ENCODE measurements at regions not wholly inside any gene's neighbourhood (a gene's known extent, or its start where the extent isn't known, plus 50 kb on each side); places are given as distances from the start of the nearest gene placed in this dataset.

- no peaks in the 10 kb centered on the region for H3K9me3 ChIP-seq (ENCODE audit: insufficient read depth in 2 of 2, low read depth in 1 of 2, low read length in 1 of 2)
- H3K79me1 ChIP-seq (ENCODE audit: low read depth, low read length), result no peaks in the 10 kb centered on the region
- H3K27me3 ChIP-seq (replicated peaks in 1 of 4; ENCODE audit: control insufficient read depth in 3 of 4, extremely low read depth in 1 of 4, insufficient read depth in 3 of 4, low read length in 3 of 4), result peaks cover 0 to 1% (median 0%) of the 10 kb centered on the region in 4 experiments; a peak in 1 of 7 replicates
- WGBS, 2 experiments (ENCODE audit: extremely low coverage in 1 of 2, insufficient coverage in 1 of 2, insufficient read length in 1 of 2, insufficient replicate concordance in 2 of 2, low coverage in 1 of 2, low lambda C conversion rate in 2 of 2, missing lambda C conversion rate in 1 of 2), result 67% methylated on average over 1 of the region's 1 CpG; no CpG with 5 or more reads in 1 of the 2 experiments
- no peak overlapping the region for H3K18ac ChIP-seq (ENCODE audit: extremely low read depth, low read length)
- no peak overlapping the region for H4K5ac ChIP-seq (ENCODE audit: insufficient read length, low read depth, low read length)
- H4K20me1 ChIP-seq (replicated peaks in 1 of 2; ENCODE audit: control insufficient read depth in 1 of 2, insufficient read depth in 2 of 2, low read length in 2 of 2), result no peaks in the 10 kb centered on the region
- H3K36me3 ChIP-seq (ENCODE audit: control insufficient read depth in 2 of 4, insufficient read depth in 4 of 4, low read length in 3 of 4), result no peaks in the 10 kb centered on the region
- H4K91ac ChIP-seq (replicated peaks; ENCODE audit: insufficient read length, low read length), result no peak overlapping the region
- no peaks in the 10 kb centered on the region for H3K79me2 ChIP-seq (ENCODE audit: control insufficient read depth in 1 of 2, insufficient read depth in 2 of 2, low read length in 2 of 2)
- no peak for FAIRE-seq
- H2BK15ac ChIP-seq (ENCODE audit: low read length), result no peak overlapping the region
- H3K23ac ChIP-seq (ENCODE audit: insufficient read length), result no peak overlapping the region
- H3K27ac ChIP-seq (ENCODE audit: low read depth, low read length), result no peak overlapping the region
- no peak overlapping the region for H3K4me2 ChIP-seq (ENCODE audit: insufficient read depth in 1 of 2, low read depth in 2 of 2, low read length in 2 of 2)
- H3K56ac ChIP-seq (replicated peaks; ENCODE audit: insufficient read length, low read depth, low read length), result no peak overlapping the region
- no peaks in the 10 kb centered on the region for H3K23me2 ChIP-seq (ENCODE audit: low read depth, low read length)
- H3K9ac ChIP-seq (replicated peaks in 1 of 4; ENCODE audit: extremely low read depth in 1 of 4, low read depth in 3 of 4, low read length in 3 of 4), result no peak overlapping the region
- no peak overlapping the region for H2BK120ac ChIP-seq (replicated peaks; ENCODE audit: low read depth, low read length)
- no peak overlapping the region for H3K14ac ChIP-seq (ENCODE audit: insufficient read length)
- peaks cover 0 to 4% (median 1%) of the 10 kb centered on the region in 4 experiments; a peak in 2 of 7 replicates for H3K4me1 ChIP-seq (replicated peaks in 1 of 4; ENCODE audit: control insufficient read depth in 3 of 4, insufficient read depth in 4 of 4, low read length in 3 of 4)
- H2AFZ ChIP-seq (ENCODE audit: low read length), result no peak overlapping the region
- H3K4ac ChIP-seq (replicated peaks; ENCODE audit: insufficient read length, low read depth, low read length), result no peak overlapping the region
- ChIA-PET POLR2A (ENCODE audit: partially characterized antibody) (no interaction called here), CTCF (ENCODE audit: partially characterized antibody) (interaction anchor here (0.7 to 2.4 kb wide), 2 partner anchors 22 to 46 kb away, joined by 3 to 13 read pairs; no protein-coding TSS in a partner anchor)
- H3K4me3 ChIP-seq (ENCODE audit: extremely low read depth in 1 of 4, insufficient read depth in 2 of 4, low read depth in 3 of 4, low read length in 4 of 4), result no peak overlapping the region
- H2BK12ac ChIP-seq (ENCODE audit: low read depth, low read length), result no peak overlapping the region
- H2BK5ac ChIP-seq (ENCODE audit: low read depth, low read length), result no peak overlapping the region
- H2BK20ac ChIP-seq (ENCODE audit: low read length), result no peak overlapping the region
- H2AK5ac ChIP-seq (ENCODE audit: low read depth, low read length), result no peak overlapping the region
- DNase-seq (ENCODE audit: low read depth in 1 of 2, low spot score in 2 of 2), result no peak
- no peak overlapping the region for H4K8ac ChIP-seq (ENCODE audit: extremely low read depth, insufficient read depth, low read length)
- TF ChIP-seq ATF3 (IDR thresholded peaks at IDR 0.05; ENCODE audit: insufficient read depth, low read depth, low read length) (no peak), EZH2 (IDR thresholded peaks at IDR 0.05; ENCODE audit: low read depth, low read length, severe bottlenecking) (no peak), HDAC6 (IDR thresholded peaks at IDR 0.05; ENCODE audit: low read depth, low read length) (no peak), SP1 (IDR thresholded peaks at IDR 0.05; ENCODE audit: low read depth, low read length) (no peak), KDM4A (IDR thresholded peaks at IDR 0.05; ENCODE audit: low read depth, low read length, severe bottlenecking) (no peak), BACH1 (IDR thresholded peaks at IDR 0.05; ENCODE audit: low read length) (no peak), YY1 (IDR thresholded peaks at IDR 0.05; ENCODE audit: low read depth, low read length) (no peak), TBP (IDR thresholded peaks at IDR 0.05; ENCODE audit: low read depth, low read length) (no peak), NRF1 (IDR thresholded peaks at IDR 0.05; ENCODE audit: low read depth, low read length) (no peak), RFX5 (IDR thresholded peaks at IDR 0.05; ENCODE audit: borderline replicate concordance, low read depth, low read length) (no peak), USF2 (IDR thresholded peaks at IDR 0.05; ENCODE audit: low read length) (no peak), GTF2F1 (IDR thresholded peaks at IDR 0.05; ENCODE audit: borderline replicate concordance, low read depth, low read length) (no peak), TAF1 (IDR thresholded peaks at IDR 0.05; ENCODE audit: low read depth, low read length) (no peak), EP300 (IDR thresholded peaks at IDR 0.05; ENCODE audit: borderline replicate concordance in 1 of 2, low read depth in 2 of 2, low read length in 2 of 2) (no peak)
These were observed 278.5 kb downstream of the MRPL39 start for GRCh38 chr21:25328736-25329135.
